ENCODE measurements at regions not wholly inside any gene's neighbourhood (a gene's known extent, or its start where the extent isn't known, plus 50 kb on each side); places are given as distances from the start of the nearest gene placed in this dataset.

- no peak for TF ChIP-seq CTCF (conservative IDR thresholded peaks at IDR 0.05; ENCODE audit: low read length)
- no peak for TF ChIP-seq EZH2phosphoT487 (IDR thresholded peaks at IDR 0.05; ENCODE audit: borderline replicate concordance, low read depth, low read length)
Observed at GRCh38 chr14:49980027-49980426, 87.1 kb downstream of the ARF6 start.
